ENCODE measurements at regions not wholly inside any gene's neighbourhood (a gene's known extent, or its start where the extent isn't known, plus 50 kb on each side); places are given as distances from the start of the nearest gene placed in this dataset.
"Not testable (repeated sequence)": the region's sequence is repeated elsewhere in the genome, so short reads cannot be mapped to it uniquely, and the experiment has no call there.

DNA sequence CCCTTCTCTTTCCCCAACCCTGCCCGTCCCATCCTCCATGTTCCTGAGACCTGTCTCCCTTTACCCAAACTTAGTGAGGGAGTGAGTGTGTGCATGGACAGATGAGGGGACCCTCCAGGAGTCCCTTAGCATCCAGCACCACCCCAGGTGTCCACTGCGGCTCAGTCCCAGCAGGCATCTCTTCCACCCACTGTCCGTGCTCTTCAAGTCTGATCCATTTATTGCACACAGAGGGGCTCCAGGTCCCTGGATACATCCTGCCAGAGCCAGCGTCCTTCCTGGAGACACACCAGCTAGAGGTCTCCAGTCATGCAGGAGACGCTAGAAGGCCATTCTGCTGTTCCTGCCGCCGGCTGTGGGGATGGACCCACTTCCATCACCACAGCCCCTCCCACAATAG lies 239.2 kb downstream of the ADGRD1 start:
- DNase-seq (ENCODE audit: low spot score), result no peak

DNA sequence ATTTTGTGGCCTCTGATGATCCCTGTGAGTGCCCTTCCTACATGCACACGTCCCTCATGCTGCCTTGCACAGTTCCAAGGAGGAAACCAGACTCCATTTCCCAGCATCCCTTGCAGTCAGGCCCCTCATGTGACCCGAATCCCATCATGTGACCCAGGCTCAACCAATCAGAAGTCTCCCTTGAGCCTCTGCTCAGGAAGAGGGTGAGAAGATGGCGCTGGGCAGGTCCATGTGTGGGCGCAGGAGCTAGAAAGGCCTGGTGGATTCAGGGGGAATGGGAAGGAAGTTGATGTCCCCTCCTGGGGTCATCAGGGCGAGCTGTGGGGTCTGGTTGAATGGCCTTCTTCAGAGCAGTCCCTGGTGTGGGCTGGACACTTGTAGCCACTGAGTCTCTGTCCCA lies 240.5 kb downstream of the ADGRD1 start:
- no peak for DNase-seq (ENCODE audit: low spot score)

DNA sequence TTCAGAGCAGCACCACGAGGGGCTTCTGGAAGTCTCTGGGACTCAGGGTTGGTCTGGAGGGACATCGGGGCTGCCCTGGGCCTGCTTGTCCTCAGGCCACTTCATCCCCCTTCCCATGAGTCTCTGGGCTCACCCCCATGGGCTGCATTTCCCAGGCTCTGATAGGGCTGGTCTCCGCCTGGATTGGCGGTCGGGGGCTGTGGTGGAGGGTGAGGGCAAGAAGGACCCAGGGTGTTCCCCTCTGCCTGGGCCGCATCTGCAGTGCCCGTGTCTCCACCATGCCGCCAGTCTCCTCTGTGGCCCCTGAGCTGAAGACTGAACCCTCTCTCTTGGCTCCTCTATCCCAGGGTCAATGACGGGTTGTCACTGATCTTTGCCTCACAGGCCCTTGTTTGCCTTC lies 242.1 kb downstream of the ADGRD1 start:
- no peak for DNase-seq (ENCODE audit: low spot score)

DNA sequence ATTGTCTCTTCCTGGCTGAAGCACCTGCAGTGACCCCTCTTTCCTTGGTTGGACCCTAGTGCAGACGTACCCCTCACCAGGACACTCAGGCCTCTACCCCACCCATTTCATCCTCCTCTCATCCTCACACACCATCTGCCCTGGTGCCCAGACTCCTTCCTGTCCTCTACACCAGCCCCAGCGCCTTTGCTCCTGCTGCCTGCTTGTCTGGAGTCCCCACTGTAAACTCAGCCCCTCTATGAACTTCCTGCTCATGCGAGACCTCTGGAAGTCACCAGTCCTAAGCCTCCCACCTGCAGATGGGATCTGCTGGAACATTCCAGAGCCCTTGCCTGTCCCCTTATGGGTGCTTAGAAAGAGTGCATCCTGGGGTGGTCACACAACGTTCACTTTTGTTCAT lies 242.5 kb downstream of the ADGRD1 start:
- DNase-seq (ENCODE audit: low spot score), result no peak

DNA sequence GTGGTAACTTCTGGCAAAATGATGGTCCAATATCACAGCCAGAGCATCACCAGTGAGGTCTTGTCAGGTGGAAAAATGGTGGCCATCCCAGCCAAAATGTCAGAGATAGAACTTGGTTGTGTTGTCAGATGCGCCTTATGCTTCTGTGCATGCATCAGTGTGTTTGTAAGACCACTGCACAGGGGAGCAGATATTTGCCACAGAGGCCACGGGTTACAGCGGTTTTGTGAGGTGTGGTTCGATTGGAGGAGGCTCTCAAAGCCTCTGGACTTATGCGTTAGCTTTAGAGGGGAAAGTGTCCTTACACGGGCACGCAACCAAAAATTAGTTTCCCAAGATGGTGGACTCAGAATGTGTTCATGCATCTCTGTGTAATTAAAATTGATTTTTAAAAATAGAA lies 243.8 kb downstream of the ADGRD1 start:
- DNase-seq (ENCODE audit: low spot score), result no peak

DNA sequence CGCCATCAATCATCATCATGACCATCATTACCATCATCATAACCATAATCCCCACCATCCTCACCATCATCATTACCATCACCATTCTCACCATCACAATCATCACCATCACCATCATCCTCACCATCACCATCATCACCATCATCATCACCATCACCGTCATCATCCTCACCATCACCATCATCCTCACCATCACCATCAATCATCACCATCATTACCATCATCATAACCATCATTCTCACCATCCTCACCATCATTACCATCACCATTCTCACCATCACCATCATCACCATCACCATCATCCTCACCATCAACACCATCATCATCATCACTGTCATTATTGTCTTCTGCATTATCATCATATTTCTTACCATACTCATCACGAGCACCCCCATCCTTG lies 245.5 kb downstream of the ADGRD1 start:
- DNase-seq (ENCODE audit: low spot score), result no peak

DNA sequence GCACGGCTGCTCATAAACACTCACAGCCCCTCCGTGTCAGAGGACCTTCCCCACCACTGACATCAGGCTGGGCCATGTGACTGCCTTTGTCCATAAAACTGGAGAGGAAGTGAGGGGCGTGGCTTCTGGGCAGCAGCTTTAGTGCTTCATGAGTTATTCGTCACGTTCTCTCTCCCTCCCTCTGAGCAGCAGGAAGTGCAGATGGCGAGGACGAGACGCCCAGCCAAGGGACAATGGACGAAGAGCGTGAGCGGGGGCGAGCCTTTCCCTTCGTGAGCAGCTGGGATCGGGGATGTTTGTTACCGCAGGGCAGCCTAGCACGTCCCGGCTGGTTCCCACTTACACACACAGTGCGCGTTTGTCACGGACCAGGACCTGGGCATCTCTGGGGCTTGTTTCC lies 248.2 kb downstream of the ADGRD1 start:
- DNase-seq (ENCODE audit: low spot score), result not testable (repeated sequence)

DNA sequence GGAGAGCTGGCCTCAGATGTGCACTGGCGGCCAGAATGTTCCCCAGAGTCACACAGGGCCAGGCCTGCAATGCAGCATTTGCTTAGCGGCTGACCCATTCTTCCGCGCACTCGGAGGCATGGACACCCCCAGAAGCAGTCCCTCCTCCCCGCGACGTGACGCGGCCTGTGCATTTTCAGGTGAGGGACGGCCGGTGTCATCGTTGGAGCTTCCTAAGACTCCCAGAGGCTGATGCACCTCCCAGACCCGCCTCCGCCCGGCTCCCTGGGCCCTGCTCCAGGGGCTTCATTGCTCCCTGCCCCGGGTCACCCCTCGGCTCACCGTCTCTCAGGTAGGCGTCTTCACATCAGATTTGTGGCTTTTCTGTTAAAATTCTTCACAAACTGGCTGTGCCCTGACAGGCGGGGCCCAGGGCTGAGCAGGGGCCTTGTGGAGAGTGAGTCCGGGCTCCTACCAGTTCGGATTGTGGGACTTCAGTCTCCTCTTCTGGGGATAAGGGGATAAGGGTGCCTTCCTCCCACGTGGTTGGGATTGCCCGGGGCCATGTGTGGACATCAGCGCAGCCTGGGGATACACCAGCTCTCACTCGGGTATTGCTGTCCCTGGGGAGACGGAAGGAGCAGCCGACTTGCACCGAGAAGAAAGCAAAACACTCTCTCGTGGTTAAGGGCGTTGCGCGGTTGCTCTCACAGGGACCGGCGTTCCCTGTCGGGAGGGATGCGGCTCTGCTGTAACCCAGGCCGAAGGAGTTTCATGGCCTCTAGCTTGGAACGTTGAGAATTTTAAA lies 249.1 kb downstream of the ADGRD1 start:
- no peak for DNase-seq (ENCODE audit: low spot score)

DNA sequence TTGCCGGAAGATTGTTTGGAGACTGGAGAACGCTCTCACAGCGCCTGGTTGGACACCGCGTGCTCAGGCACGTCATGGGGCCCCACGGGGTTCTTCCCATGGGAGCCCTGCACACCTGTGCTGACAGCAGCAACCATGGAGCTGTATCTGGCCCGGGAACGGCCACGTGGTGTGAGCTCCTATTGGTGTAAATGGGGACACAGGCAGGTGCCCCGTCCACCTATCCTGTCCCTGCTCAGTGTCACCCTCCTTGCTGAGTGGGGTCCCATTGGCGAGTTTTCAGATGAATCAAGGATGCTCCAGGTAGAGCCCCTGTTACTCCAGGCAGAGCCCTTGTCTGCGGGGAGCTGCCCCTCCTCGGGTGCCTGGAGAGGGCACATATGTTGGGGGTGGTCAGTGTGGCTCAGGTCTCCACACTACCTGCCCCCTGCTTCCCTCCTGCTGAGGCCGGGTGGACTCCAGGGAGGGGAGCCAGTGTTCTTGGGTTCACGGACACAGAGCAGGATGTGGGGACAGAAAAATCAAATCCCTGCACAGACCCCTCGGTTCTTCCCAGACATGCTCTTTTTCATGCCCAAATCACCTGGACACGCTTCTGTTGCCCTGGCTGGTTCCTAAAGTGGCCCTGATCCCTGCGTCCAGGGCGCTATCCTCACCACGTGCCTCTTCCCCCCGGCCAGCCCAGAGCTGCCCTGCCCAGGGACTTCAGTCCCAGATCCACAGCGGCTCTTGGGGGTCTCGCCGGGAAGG lies 250.1 kb downstream of the ADGRD1 start:
- DNase-seq (ENCODE audit: low spot score), result no peak

DNA sequence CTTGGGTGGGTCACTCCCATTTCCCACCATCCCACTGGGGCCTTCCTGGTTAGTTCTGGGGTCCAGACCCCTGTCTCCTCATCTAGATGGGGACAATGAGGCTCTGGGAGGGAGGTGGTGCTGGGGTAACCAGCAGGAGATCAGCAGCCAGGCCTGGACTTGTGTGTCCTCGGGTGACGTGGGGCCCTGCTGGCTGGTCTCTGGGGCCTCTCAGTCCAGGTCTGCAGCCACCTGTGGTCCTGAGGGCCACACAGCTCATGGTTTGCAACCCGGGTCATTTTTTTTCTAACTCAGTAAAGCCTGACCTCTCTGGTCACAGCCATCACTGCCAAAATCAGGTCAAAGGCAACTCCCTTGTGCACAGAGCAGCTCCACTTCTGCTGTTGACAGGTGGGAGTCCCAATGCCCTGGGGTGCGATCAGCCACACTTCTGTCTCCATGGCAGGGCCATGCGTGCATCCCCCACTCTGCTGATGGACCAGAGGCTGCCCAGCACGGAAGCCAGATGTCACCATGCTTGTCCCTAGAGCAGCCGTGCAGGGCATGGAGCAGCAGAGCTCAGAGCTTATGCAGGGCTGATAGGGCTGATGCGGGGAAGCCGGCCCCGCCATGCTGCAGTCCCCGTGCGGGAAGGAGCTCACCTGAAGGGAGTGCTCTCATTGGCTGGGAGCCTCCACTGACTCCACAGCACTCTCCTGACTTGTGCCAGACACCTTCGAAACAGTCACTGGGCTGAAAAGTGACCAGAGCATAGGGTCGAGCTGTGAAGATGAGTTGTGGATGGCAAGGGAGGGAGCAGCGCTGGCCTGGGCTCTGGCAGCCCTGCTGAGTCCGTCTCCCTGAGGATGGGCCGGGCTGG lies 250.9 kb downstream of the ADGRD1 start:
- no peak for DNase-seq (ENCODE audit: low spot score)

DNA sequence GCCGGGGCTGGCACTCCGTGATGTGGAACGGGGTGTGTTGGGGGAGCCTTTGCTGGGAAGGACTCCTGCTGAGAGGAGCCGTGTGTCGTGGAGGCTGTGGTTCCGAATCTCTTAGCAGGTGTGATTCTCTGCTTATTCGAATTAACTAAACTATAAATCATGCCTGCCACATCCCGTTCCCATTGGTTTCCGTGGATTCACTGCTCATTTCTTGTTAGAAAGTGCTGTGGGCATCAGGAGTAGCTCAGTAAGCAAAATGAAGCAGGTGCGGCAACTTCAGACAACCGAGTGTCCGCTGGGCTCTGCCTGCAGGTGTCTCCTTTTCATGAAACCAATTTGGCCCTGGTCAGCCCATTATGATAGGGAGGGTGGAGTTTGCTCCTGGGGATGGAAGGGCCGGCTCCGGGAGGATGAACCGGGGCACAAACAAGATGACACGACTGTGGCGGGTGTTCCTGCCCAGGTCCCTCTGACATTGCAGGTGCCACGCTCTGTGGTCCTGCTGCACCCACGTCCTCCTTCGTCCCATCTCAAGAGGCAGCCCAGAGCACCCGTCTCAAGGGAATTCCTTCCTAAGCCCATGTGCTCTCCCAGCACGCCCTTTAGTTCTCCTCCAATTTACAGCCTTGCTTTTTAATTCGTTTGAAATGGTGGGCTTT lies 251.7 kb downstream of the ADGRD1 start:
- DNase-seq (ENCODE audit: low spot score), result not testable (repeated sequence)

DNA sequence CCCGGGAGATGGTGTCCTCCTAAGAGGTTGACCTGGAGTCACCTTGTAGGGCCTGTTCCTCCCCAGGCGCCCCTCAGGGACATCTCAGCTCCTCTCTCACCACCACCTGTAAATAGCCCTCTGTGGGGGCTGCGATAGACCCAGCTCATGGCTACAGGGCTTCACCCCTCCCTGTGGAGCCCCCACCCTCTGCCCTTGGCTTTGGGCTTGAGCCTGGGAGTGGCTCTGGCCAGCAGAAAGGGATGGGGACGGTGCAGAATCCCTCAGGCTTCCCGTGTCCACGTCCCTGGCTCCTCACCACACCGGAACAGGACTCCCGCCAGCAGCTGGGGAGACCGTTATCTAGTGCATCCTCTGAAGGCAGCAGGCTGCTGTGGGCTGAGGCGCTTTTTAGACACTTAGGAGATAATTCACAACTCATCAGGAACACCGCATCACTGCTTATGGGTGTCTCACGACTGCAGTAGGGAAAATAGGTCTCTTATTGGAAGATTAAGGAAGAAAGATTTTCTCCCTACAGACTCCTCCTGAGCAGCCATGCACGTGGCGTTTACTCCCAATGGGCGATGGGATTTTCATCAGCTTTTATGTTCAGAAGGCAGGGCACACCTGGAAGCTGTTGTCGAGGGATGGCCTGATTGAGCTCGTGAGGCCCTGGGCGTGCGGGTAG lies 253.1 kb downstream of the ADGRD1 start:
- not testable (repeated sequence) for DNase-seq (ENCODE audit: low spot score)

DNA sequence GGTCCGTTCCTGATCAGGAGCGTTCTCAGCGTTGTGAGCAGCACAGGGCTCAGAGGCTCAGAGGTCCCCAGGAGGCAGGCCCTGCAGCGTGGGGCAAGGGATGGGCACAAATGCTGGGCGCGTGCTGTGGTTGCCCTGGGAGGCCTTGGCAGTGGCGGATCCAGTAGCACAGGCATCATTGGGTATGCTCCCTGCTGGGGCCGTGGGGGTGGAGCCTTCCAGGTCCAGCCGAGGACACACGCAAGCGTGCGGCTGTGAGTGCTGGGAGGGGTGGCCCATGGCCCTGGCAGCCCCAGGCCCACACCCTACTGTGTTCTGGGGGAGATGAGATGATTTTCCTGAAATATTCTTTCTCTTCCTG lies 253.6 kb downstream of the ADGRD1 start:
- not testable (repeated sequence) for DNase-seq (ENCODE audit: low spot score)

DNA sequence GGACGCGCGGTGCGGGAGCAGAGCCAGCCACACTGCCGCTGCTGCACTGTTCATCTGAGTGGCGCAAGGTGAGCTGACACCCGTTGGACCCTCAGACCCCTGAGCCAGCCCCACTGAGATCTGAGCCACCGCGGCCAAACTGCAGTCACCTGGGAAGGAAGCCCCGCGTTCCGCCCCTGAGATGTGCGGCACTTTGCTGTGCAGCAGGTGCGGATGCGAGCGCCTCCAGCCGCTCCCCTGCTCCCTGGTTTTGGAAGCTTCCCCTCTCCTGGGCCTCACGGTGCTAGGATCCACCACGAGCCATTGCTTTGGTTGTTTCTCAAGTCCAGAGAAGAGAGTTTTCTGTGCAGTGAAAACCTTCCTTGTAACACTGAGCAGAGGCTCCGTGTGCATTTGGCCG lies 254.1 kb downstream of the ADGRD1 start:
- DNase-seq (ENCODE audit: low spot score), result not testable (repeated sequence)

DNA sequence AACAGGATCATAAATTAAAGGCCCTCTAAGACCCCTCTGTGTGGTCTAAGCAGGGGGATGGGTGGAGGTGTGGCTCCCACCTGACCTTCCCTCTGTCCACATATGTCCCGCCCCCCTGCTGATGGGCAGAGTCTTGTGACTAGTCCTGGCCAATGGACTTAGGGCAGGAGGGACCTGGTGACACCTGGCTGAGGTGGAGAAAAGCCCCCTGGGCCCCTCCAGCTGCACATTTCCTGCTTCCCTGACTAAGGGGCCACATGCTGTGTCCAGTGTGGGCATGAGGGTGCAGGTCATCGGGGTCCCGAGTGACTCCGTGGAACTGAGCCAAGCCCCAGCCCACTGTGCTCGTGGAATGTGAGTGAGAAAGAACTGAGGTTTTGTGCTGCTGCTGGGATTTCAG lies 254.7 kb downstream of the ADGRD1 start:
- DNase-seq (ENCODE audit: low spot score), result no peak

DNA sequence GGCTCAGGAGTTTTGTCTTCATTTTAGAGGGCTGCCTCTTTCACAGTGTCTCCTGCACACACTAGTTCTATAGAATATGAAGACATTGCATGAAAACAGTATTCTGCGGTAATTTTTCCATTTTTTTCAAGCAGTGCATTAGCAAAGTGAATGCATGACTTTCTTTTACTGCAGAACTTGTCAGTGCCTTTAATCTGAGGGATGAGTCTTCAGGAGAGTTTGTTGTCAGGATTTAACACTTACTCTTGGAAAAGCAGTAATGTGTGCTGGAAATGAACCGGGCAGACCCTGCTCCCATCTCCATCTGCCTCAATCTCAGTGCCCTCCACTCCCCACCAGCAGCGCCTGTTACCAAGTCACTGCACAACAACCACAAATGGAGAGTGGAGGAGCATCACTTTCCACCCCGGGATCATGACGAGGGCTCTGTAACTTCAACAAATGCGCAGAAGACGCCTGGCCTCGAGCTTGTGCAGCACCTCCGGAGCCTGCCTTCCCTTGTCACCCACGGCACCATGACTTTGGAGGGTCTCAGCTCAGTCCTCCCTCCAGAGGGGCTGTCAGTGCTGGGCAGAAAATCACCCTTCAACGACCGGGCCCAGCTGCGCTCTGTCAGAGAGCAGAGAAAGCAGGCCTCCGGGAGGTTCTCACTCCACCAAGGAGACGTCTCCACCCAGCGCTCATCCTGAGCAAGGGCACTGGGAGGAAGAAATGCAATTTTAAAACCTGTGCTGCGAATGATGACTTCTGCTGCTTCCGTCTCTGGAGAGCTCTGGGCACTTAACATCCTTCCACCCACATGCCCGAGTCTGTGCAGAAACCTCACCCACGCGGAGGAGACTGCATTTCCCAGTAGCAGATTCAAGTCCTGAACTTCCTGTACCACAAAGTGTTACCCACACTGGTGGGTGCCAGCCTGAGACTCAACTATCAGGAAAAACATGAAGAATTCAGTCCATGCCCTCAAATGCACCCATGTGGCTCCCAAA lies 255.7 kb downstream of the ADGRD1 start:
- DNase-seq (ENCODE audit: low spot score), result no peak

DNA sequence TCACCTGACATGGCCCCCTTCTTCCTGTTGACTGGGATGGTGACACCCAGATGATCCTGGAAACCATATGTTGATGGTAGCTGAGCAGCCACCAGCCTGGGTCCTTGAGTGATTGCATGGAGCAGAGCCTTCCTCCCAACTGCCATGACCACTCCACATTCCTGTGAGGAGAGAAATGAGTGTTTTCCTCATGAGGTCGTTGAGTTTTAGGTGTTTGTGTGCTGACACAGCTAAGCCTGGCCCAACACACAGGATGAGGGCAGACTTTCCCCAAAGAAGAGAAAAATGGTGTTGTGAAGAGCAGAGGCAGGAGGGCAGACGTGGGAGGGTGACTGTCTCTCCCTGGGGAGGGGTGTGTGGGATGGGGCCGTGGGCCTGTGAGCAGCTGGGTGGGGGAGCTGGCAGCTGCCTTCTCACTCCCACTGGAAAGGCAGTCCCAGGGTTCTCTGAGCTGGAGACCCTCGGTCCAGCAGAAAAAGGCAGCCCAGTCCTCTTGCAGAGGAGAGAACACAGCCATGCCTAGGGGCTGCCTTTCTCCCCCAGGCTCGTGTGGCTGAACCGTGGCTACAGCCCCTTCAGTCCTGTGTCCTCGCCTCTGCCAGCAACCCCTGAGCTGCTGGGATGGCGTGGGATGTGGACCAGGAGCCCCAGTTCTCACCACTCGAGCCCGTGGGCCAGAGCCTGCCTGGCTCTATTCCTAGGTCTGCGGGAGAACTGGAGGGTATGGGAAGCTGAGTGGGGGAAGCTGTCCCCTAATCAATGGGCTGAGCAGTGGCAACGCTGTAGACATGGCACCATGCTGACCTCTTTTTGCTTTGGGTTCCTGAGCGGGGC lies 257.0 kb downstream of the ADGRD1 start:
- DNase-seq (ENCODE audit: low spot score), result no peak

DNA sequence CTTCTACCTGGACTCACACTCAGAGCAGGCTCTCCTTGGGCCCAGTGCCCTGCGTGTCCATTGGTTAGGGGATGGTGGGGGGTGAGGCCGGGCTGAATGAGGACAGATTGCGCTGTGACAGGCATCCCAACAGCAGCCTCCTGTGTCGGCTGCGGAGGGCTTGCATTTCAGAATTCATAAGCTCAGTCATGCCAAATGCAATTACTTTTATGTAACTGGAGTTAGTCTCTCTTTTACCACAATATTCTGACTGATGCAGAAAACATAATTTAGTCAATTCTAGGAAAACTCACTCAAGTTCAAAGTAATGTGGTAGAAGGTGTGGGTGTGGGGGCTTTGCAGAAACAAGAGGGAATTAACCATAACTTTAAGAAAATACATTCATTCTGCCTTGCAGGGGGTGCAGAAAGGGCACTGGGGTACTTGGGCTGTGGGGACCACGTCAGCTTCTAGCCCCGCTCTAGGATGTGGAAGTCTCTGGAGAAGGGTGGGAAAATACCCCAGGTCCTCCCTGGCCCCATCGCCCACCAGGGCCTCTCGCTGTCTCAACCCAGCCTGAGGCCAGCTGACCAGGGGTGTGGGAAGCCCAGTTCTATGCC lies 257.7 kb downstream of the ADGRD1 start:
- DNase-seq (ENCODE audit: low spot score), result no peak

DNA sequence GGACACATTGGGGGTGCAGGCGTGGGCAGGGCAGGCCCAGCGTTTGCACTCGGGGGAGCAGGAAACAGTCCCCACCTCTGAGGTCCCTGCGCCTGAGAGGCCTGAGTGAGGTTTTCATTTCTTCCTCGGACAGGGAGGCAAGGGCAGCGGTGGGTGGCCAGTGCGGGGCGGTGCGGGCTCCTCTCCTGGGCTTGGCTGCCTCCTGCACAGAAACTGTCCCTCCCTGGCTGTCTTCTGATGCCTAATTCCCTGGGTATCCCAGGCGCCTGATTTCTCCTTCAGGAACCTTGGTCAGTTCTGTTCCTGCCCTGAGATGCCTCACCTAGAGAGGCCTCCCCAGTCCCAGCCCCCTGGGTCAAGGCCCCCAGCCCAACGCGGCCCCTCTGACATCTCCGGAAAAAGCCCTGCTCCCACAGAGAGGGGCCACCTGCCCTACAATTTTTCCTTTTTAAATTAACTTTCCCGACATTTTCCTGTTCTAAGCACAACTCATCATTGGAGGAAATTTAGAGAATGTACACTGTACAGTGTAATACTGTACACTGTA lies 260.3 kb downstream of the ADGRD1 start:
- DNase-seq (ENCODE audit: low spot score), result no peak
